HFFc6 (cell line): ENCODE measurements at regions not wholly inside any gene's neighbourhood (a gene's known extent, or its start where the extent isn't known, plus 50 kb on each side); places are given as distances from the start of the nearest gene placed in this dataset.

ENCODE experiments used
- DNase-seq: peaks from one replicate; pipeline ENCODE4 v3.0.0-alpha.2; 2018
- H3K27ac Mint-ChIP-seq: 2 replicates; pipeline ENCODE4 v1.8.0; 2020; ENCODE audit warnings: mild to moderate bottlenecking, mixed read lengths
- H3K27me3 Mint-ChIP-seq: 2 replicates; pipeline ENCODE4 v1.8.0; 2021; ENCODE audit warnings: mild to moderate bottlenecking, moderate library complexity, mixed read lengths; ENCODE audit not compliant: insufficient read depth
- H3K36me3 Mint-ChIP-seq: 2 replicates; pipeline ENCODE4 v1.8.0; 2021; ENCODE audit warnings: low read depth, mixed read lengths
- H3K4me1 Mint-ChIP-seq: 2 replicates; pipeline ENCODE4 v1.8.0; 2020; ENCODE audit warnings: low read depth, mixed read lengths
- H3K4me3 Mint-ChIP-seq: 2 replicates; pipeline ENCODE4 v1.8.0; 2020; ENCODE audit warnings: mild to moderate bottlenecking, moderate library complexity, mixed read lengths
- H3K9me3 Mint-ChIP-seq: 2 replicates; pipeline ENCODE4 v1.8.0; 2020; ENCODE audit warnings: mild to moderate bottlenecking, mixed read lengths
- CTCF ChIP-seq: fragments of 200-600 bp; sonication (generic); IDR thresholded peaks from 2 replicates; pipeline ENCODE4 v1.5.0; 2021; ENCODE audit warnings: antibody characterized with exemption, mild to moderate bottlenecking

GRCh38 chr15:54850101-54850500 lies 346.6 kb downstream of the RSL24D1 start:
- Mint-ChIP-seq H3K27ac (no peak overlapping the region), H3K9me3 (peaks cover 70% of the 10 kb centered on the region), H3K27me3 (no peaks in the 10 kb centered on the region), H3K4me1 (no peaks in the 10 kb centered on the region), H3K36me3 (no peaks in the 10 kb centered on the region), H3K4me3 (no peak overlapping the region)
- no peak for TF ChIP-seq CTCF
- DNase-seq, result no peak

GRCh38 chr15:54843006-54843405 lies 353.7 kb downstream of the RSL24D1 start:
- H3K27ac Mint-ChIP-seq, result no peak overlapping the region
- H3K4me1 Mint-ChIP-seq, result no peaks in the 10 kb centered on the region
- no peak overlapping the region for H3K4me3 Mint-ChIP-seq
- no peak for TF ChIP-seq CTCF
- H3K27me3 Mint-ChIP-seq, result no peaks in the 10 kb centered on the region
- peaks cover 42% of the 10 kb centered on the region for H3K9me3 Mint-ChIP-seq
- no peaks in the 10 kb centered on the region for H3K36me3 Mint-ChIP-seq
- no peak for DNase-seq

GRCh38 chr15:54841701-54842305 lies 354.9 kb downstream of the RSL24D1 start:
- Mint-ChIP-seq H3K9me3 (peaks cover 34% of the 10 kb centered on the region), H3K27me3 (no peaks in the 10 kb centered on the region), H3K27ac (no peak overlapping the region), H3K4me1 (no peaks in the 10 kb centered on the region), H3K4me3 (no peak overlapping the region), H3K36me3 (no peaks in the 10 kb centered on the region)
- no peak for TF ChIP-seq CTCF
- no peak for DNase-seq

GRCh38 chr15:54840621-54841398 lies 355.9 kb downstream of the RSL24D1 start:
- H3K9me3 Mint-ChIP-seq, result peaks cover 38% of the 10 kb centered on the region
- no peak overlapping the region for H3K4me3 Mint-ChIP-seq
- H3K27me3 Mint-ChIP-seq, result no peaks in the 10 kb centered on the region
- no peaks in the 10 kb centered on the region for H3K4me1 Mint-ChIP-seq
- H3K36me3 Mint-ChIP-seq, result no peaks in the 10 kb centered on the region
- no peak overlapping the region for H3K27ac Mint-ChIP-seq
- no peak for TF ChIP-seq CTCF
- DNase-seq, result no peak

GRCh38 chr15:54839379-54839778 lies 357.4 kb downstream of the RSL24D1 start:
- H3K36me3 Mint-ChIP-seq, result no peaks in the 10 kb centered on the region
- H3K9me3 Mint-ChIP-seq, result peaks cover 43% of the 10 kb centered on the region
- DNase-seq, result no peak
- H3K4me1 Mint-ChIP-seq, result no peaks in the 10 kb centered on the region
- no peaks in the 10 kb centered on the region for H3K27me3 Mint-ChIP-seq
- H3K4me3 Mint-ChIP-seq, result no peak overlapping the region
- no peak overlapping the region for H3K27ac Mint-ChIP-seq
- no peak for TF ChIP-seq CTCF
